Testis (tissue), 2 donors: ENCODE measurements at regions not wholly inside any gene's neighbourhood (a gene's known extent, or its start where the extent isn't known, plus 50 kb on each side); places are given as distances from the start of the nearest gene placed in this dataset.

Source experiments
- DNase-seq: peaks from one replicate; pipeline ENCODE4 v3.0.0-alpha.2; 2019
- H3K27ac ChIP-seq, 2 donors: fragments of 200-600 bp; sonication (generic); one replicate each; pipeline ENCODE4 v1.5.1; 2019
- H3K27me3 ChIP-seq: fragments of 200-600 bp; sonication (generic); one replicate; pipeline ENCODE4 v1.5.1; 2019
- H3K36me3 ChIP-seq: fragments of 200-600 bp; sonication (generic); one replicate; pipeline ENCODE4 v1.5.1; 2017; ENCODE audit warnings: low read depth; ENCODE audit errors: missing control alignments
- H3K4me1 ChIP-seq: fragments of 200-600 bp; sonication (generic); one replicate; pipeline ENCODE4 v1.5.1; 2019
- H3K4me3 ChIP-seq, 2 donors: fragments of 200-600 bp; sonication (generic); one replicate each; pipeline ENCODE4 v1.5.1; 2017 to 2019
- H3K9me3 ChIP-seq: fragments of 200-600 bp; sonication (generic); one replicate; pipeline ENCODE4 v1.5.1; 2017
- CTCF ChIP-seq, 3 experiments: fragments of 450-650 bp in 2 of 3; fragments of 200-600 bp in 1 of 3; sonication (generic) in 1 of 3; IDR thresholded peaks; one replicate each; pipeline ENCODE4 v1.5.1; 2016 to 2019; ENCODE audit warnings: antibody characterized with exemption in 3 of 3, mild to moderate bottlenecking in 2 of 3, moderate library complexity in 1 of 3
- POLR2A ChIP-seq: fragments of 450-650 bp; IDR thresholded peaks from one replicate; pipeline ENCODE4 v1.6.1; 2017; ENCODE audit warnings: antibody characterized with exemption, mild to moderate bottlenecking, moderate library complexity
- WGBS, 2 donors: methylation state at CpG; one replicate each; pipeline ENCODE4 v1.1.5; 2018; 5-methylcytosine and 5-hydroxymethylcytosine counted together
- intact Hi-C: fragments of 100-400 bp; cut with DNase I; formaldehyde crosslinking; loops from one replicate; pipeline ENCODE4 v1.15.1; 2023; ENCODE audit warnings: low total_unique reads

- Histone ChIP-seq H3K27ac (no peak overlapping the region), H3K4me3 (no peak overlapping the region), H3K27me3 (no peaks in the 10 kb centered on the region), H3K4me1 (no peaks in the 10 kb centered on the region), H3K36me3 (no peaks in the 10 kb centered on the region), H3K9me3 (no peaks in the 10 kb centered on the region)
- no peak for TF ChIP-seq POLR2A
- TF ChIP-seq CTCF (IDR thresholded peaks at IDR 0.05), result no peak
- 51 to 69% methylated on average over 5 of the region's 5 CpGs for WGBS, 2 donors
- intact Hi-C loops, result no loop called here
- peak; percentile 16 for DNase-seq
These were observed 90.0 kb upstream of the EXOC1L start for GRCh38 chr4:55729351-55730279.

GRCh38 chr4:55730280-55730931 is 89.2 kb upstream of the EXOC1L start:
- no peak for DNase-seq
- Histone ChIP-seq H3K27me3 (no peaks in the 10 kb centered on the region), H3K4me1 (no peaks in the 10 kb centered on the region), H3K9me3 (no peaks in the 10 kb centered on the region), H3K36me3 (no peaks in the 10 kb centered on the region), H3K27ac (no peak overlapping the region), H3K4me3 (no peak overlapping the region)
- intact Hi-C loops, result no loop called here
- WGBS, 2 donors, result 84 to 91% methylated on average over 2 of the region's 2 CpGs
- TF ChIP-seq CTCF (IDR thresholded peaks at IDR 0.05), result no peak
- no peak for TF ChIP-seq POLR2A

GRCh38 chr4:55731959-55732358 is 87.6 kb upstream of the EXOC1L start:
- Histone ChIP-seq H3K27ac (no peak overlapping the region), H3K4me3 (no peak overlapping the region), H3K4me1 (no peaks in the 10 kb centered on the region), H3K9me3 (no peaks in the 10 kb centered on the region), H3K36me3 (no peaks in the 10 kb centered on the region), H3K27me3 (no peaks in the 10 kb centered on the region)
- intact Hi-C loops, result no loop called here
- TF ChIP-seq CTCF (IDR thresholded peaks at IDR 0.05) (no peak), POLR2A (no peak)
- DNase-seq, result no peak
- WGBS, 2 donors, result 81 to 84% methylated on average over 2 of the region's 2 CpGs

- Histone ChIP-seq H3K4me3 (no peak overlapping the region), H3K27me3 (no peaks in the 10 kb centered on the region), H3K9me3 (no peaks in the 10 kb centered on the region), H3K27ac (no peak overlapping the region), H3K36me3 (no peaks in the 10 kb centered on the region), H3K4me1 (no peaks in the 10 kb centered on the region)
- TF ChIP-seq CTCF (IDR thresholded peaks at IDR 0.05), result no peak
- no peak for TF ChIP-seq POLR2A
- no peak for DNase-seq
- intact Hi-C loops, result no loop called here
- WGBS, 2 donors, result 77 to 79% methylated on average over 3 of the region's 3 CpGs
These were observed 86.7 kb upstream of the EXOC1L start for GRCh38 chr4:55732864-55733263.
